CD1c-positive myeloid dendritic cell (primary cell): ENCODE measurements at regions not wholly inside any gene's neighbourhood (a gene's known extent, or its start where the extent isn't known, plus 50 kb on each side); places are given as distances from the start of the nearest gene placed in this dataset.
"Not testable (repeated sequence)": the region's sequence is repeated elsewhere in the genome, so short reads cannot be mapped to it uniquely, and the experiment has no call there.

Source experiments
- DNase-seq: peaks from one replicate; pipeline ENCODE4 v3.0.0-alpha.2; 2016; ENCODE audit errors: extremely low spot score

- no peak for DNase-seq
These were observed 92.6 kb downstream of the KIF26A start for GRCh38 chr14:104230946-104231345.

DNA sequence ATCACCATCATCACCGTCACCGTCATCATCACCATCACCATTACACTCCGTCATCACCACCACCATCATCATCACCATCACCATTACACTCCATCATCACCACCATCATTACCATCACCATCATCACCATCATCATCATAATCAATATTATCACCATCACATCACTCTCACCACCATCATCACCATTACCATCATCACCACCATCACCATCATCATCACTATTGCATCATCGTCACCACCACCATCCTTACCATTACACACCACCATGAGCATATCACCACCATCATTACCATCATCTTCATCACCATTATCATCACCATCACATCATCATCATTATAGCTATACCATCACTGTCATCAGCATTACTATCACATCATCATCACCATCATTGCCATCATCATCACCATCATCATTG, 93.7 kb downstream of the KIF26A start:
- DNase-seq, result no peak

GRCh38 chr14:104234007-104234786, 95.8 kb downstream of the KIF26A start:
- not testable (repeated sequence) for DNase-seq

GRCh38 chr14:104235686-104236085, 97.3 kb downstream of the KIF26A start:
- DNase-seq, result no peak

GRCh38 chr14:104237651-104238423, 99.5 kb downstream of the KIF26A start:
- no peak for DNase-seq

GRCh38 chr14:104238424-104239184, 100.2 kb downstream of the KIF26A start:
- DNase-seq, result no peak

GRCh38 chr14:104239185-104239775, 100.9 kb downstream of the KIF26A start:
- no peak for DNase-seq

DNA sequence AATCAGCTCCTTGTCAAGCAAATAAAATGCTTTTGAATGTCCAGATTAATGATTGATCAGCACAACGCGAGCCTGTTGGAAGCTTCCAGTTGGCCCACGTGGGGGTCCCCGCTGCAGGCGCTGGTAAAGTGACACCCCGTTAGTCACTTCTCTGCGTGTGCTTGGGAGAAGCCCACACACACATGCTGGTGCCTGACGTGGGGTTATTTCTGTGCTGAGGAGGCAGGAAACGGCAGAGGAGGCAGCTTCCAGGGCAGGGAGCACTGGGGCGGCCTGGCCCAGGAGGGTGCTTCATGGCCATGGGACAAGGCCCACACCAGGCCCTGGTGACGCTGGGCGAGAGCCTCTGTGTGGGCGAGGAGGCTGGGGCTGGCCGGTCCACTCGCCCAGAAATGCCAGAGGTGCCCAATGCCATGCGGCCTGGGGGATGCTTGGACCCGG, 101.5 kb downstream of the KIF26A start:
- no peak for DNase-seq

- no peak for DNase-seq
These were observed 102.2 kb downstream of the KIF26A start for GRCh38 chr14:104240434-104241157.

- DNase-seq, result no peak
These were observed 104.8 kb downstream of the KIF26A start for GRCh38 chr14:104243200-104243599.

DNA sequence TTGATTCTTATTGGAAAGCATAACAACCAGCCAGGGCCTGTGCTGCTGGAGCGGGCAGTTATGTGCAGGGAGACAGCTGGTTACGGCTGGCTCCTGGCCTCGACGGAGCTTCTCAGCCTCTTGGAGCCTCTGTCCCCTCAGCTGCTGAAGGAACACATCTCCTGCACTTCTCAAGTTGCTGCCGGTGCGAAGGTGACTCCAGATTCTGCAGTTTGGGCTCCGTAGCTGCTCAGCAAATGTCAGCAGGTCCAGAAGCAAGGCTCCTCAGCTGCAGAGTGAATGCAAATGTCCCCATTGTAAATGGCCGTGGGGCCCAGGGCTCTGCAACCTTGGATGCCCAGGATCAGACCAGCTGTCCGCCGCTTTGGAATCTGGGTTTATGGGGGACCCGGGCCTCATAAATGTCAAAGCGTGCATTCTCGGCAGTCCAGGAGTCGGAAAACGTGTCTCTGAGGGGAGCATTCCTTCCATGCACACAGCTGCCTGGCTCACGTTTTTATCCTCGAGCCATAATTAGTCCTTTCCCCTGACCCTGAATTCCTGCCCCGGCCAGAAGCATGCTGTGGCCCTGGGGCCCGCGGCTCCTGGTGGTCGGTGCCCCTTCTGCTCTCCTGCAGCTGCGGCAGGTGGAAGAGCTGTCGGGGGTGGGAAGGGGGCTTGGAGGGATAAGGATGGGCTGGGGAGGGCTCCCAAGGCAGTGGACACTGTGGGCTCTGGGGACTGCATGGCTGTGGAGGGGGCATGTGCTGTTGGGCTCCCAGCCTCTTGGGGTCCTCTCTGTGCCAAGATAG, 106.0 kb downstream of the KIF26A start:
- no peak for DNase-seq

GRCh38 chr14:104245075-104245474, 106.7 kb downstream of the KIF26A start:
- DNase-seq, result no peak

- no peak for DNase-seq
These were observed 107.3 kb downstream of the KIF26A start for GRCh38 chr14:104245723-104246122.

DNA sequence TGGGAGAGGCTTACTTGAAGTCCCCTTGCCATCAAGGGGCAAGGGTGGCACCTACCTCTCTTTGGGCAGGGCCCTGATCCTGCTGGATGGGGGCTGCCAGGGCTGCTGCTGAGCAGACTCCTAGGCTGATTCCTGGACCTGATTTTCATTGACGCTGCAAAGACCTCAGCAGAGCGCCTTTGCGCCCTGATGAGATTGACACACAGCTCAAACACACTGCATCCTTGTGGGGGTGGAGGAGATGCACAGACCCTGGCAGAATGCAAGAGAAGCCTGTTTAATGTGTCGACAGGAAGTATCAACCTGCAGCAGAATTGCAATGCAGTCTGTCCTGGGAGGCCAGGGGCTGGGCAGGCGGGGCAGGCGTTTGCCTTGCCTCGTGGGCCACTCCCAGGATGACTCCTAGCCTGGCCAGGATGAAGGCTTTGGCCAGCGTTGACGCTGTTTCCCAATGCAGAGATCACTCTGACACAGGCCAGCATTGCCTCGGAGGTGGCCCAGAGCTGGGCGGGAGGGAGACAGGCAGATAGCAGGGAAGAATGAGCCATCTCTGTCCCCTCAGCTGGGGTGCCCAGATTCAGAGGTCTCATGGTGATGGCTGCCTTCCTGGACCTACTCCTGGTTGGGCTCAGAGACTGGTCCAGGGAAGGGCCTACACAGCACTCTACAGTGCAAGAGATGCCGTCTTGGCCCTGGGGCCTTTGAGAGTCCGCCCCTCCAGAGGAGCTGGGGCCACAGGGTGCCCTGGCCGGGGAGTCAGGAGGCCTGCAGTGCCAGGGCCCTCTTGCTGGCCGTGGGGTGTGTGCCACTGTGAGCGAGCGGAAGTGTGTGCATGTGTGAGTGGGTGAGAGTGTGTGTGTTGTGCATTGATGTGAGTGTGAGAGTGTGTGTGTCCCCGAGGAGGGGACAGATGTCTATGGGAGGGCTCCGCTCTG, 108.3 kb downstream of the KIF26A start:
- no peak for DNase-seq

- DNase-seq, result no peak
These were observed 109.2 kb downstream of the KIF26A start for GRCh38 chr14:104247336-104248202.

GRCh38 chr14:104248203-104249055, 110.0 kb downstream of the KIF26A start:
- no peak for DNase-seq

- no peak for DNase-seq
These were observed 110.7 kb downstream of the KIF26A start for GRCh38 chr14:104249089-104249488.
